WTC11 (cell line): ENCODE measurements at regions not wholly inside any gene's neighbourhood (a gene's known extent, or its start where the extent isn't known, plus 50 kb on each side); places are given as distances from the start of the nearest gene placed in this dataset.

ENCODE experiments used
- ATAC-seq: fragments of 200-7000 bp; cut with Tn5 transposase; 2 replicates; pipeline ENCODE4 v1.10.0; 2021; ENCODE audit warnings: mild to moderate bottlenecking, moderate library complexity
- CTCF ChIA-PET: fragments of 300-600 bp; sonication (Branson Sonifier 250); formaldehyde crosslinking; loops from one replicate; lab custom pipeline; 2021; ENCODE audit warnings: antibody characterized with exemption; lab: Charles Lee
- POLR2A ChIA-PET: fragments of 350-600 bp; sonication (Branson Sonifier 250); formaldehyde crosslinking; loops from one replicate; lab custom pipeline; 2021; ENCODE audit warnings: antibody characterized with exemption; lab: Charles Lee
- DNase-seq: peaks from one replicate; pipeline ENCODE4 v3.0.0; 2021; ENCODE audit warnings: low spot score
- H3K27ac Mint-ChIP-seq: 2 replicates; pipeline ENCODE4 v1.8.0; 2021; ENCODE audit warnings: mixed read lengths
- H3K27me3 Mint-ChIP-seq: 2 replicates; pipeline ENCODE4 v1.8.0; 2021; ENCODE audit warnings: low read depth, mild to moderate bottlenecking, moderate library complexity, mixed read lengths
- H3K36me3 Mint-ChIP-seq: 2 replicates; pipeline ENCODE4 v1.8.0; 2021; ENCODE audit warnings: mixed read lengths
- H3K4me1 Mint-ChIP-seq: 2 replicates; pipeline ENCODE4 v1.8.0; 2022; ENCODE audit warnings: mixed read lengths
- H3K4me3 Mint-ChIP-seq: 2 replicates; pipeline ENCODE4 v1.8.0; 2021; ENCODE audit warnings: mild to moderate bottlenecking, moderate library complexity, mixed read lengths
- H3K9me3 Mint-ChIP-seq: 2 replicates; pipeline ENCODE4 v1.8.0; 2021; ENCODE audit warnings: mixed read lengths
- AR ChIP-seq: fragments of 250-450 bp; sonication (Bioruptor Pico); IDR thresholded peaks from 2 replicates; pipeline ENCODE4 v1.9.0; 2021; ENCODE audit warnings: mild to moderate bottlenecking
- ATF1 ChIP-seq: sonication (generic); formaldehyde crosslinking; IDR thresholded peaks from 2 replicates; pipeline ENCODE4 v1.8.1; 2023; ENCODE audit warnings: mild to moderate bottlenecking, moderate library complexity, missing genetic modification reagents
- CBFB ChIP-seq: sonication (generic); formaldehyde crosslinking; IDR thresholded peaks from 2 replicates; pipeline ENCODE4 v1.8.1; 2022; ENCODE audit warnings: mild to moderate bottlenecking, low read depth, missing genetic modification reagents
- CTCF ChIP-seq: fragments of 200-600 bp; IDR thresholded peaks from 2 replicates; pipeline ENCODE4 v1.8.0; 2022; ENCODE audit warnings: antibody characterized with exemption
- E2F4 ChIP-seq: sonication (generic); formaldehyde crosslinking; IDR thresholded peaks from 2 replicates; pipeline ENCODE4 v1.8.1; 2022; ENCODE audit warnings: low read depth, mild to moderate bottlenecking, moderate library complexity, missing genetic modification reagents, borderline replicate concordance
- GTF2I ChIP-seq: fragments of 250-450 bp; sonication (Bioruptor Pico); conservative IDR thresholded peaks from 2 replicates; pipeline ENCODE4 v1.4.0; 2021; ENCODE audit warnings: mild to moderate bottlenecking
- JUN ChIP-seq: sonication (generic); formaldehyde crosslinking; IDR thresholded peaks from 2 replicates; pipeline ENCODE4 v1.8.0; 2023; ENCODE audit warnings: mild to moderate bottlenecking, missing genetic modification reagents
- NR2C2 ChIP-seq: sonication (generic); formaldehyde crosslinking; IDR thresholded peaks from 2 replicates; pipeline ENCODE4 v1.8.0; 2022; ENCODE audit warnings: mild to moderate bottlenecking, missing genetic modification reagents
- TP53 ChIP-seq: sonication (generic); formaldehyde crosslinking; IDR thresholded peaks from 2 replicates; pipeline ENCODE4 v1.8.1; 2023; ENCODE audit warnings: mild to moderate bottlenecking, missing genetic modification reagents
- USF2 ChIP-seq: sonication (generic); formaldehyde crosslinking; IDR thresholded peaks from 2 replicates; pipeline ENCODE4 v1.8.1; 2023; ENCODE audit warnings: mild to moderate bottlenecking, missing genetic modification reagents, moderate library complexity
- ZBTB43 ChIP-seq: sonication (generic); formaldehyde crosslinking; IDR thresholded peaks from 2 replicates; pipeline ENCODE4 v1.8.1; 2023; ENCODE audit warnings: mild to moderate bottlenecking, missing genetic modification reagents
- ZNF219 ChIP-seq: sonication (generic); formaldehyde crosslinking; IDR thresholded peaks from 2 replicates; pipeline ENCODE4 v1.8.0; 2023; ENCODE audit warnings: missing genetic modification reagents, mild to moderate bottlenecking, borderline replicate concordance
- ZNF263 ChIP-seq: sonication (generic); formaldehyde crosslinking; IDR thresholded peaks from 2 replicates; pipeline ENCODE4 v1.8.1; 2022; ENCODE audit warnings: low read depth, mild to moderate bottlenecking, moderate library complexity, missing genetic modification reagents
- ZNF281 ChIP-seq: sonication (generic); formaldehyde crosslinking; IDR thresholded peaks from 2 replicates; pipeline ENCODE4 v1.8.0; 2023; ENCODE audit warnings: mild to moderate bottlenecking, missing genetic modification reagents
- ZNF512 ChIP-seq: sonication (generic); formaldehyde crosslinking; IDR thresholded peaks from 2 replicates; pipeline ENCODE4 v1.8.1; 2022; ENCODE audit warnings: missing genetic modification reagents, borderline replicate concordance
- ZNF671 ChIP-seq: fragments of 250-450 bp; sonication (Bioruptor Pico); IDR thresholded peaks from 2 replicates; pipeline ENCODE4 v1.8.0; 2021; ENCODE audit warnings: mild to moderate bottlenecking

GRCh38 chr17:34850023-34850422 lies 111.2 kb downstream of the CCT6B start (continued):
- TF ChIP-seq ZNF512 (CRISPR knock-in tag) (no peak), CBFB (no peak), ZNF671 (CRISPR knock-in tag) (no peak), NR2C2 (no peak), E2F4 (no peak), ZNF263 (no peak)

- ATAC-seq (no peak), DNase-seq (no peak)
- no peak overlapping the region for H3K27ac Mint-ChIP-seq
- ChIA-PET POLR2A (no interaction called here), CTCF (no interaction called here)
- no peaks in the 10 kb centered on the region; the same call in 1 of the 2 replicates for H3K27me3 Mint-ChIP-seq
- TF ChIP-seq AR (CRISPR knock-in tag) (no peak), ZNF219 (CRISPR knock-in tag) (no peak), TP53 (CRISPR knock-in tag) (no peak), ZBTB43 (CRISPR knock-in tag) (no peak), CTCF (no peak), JUN (no peak), GTF2I (CRISPR knock-in tag) (no peak), ATF1 (CRISPR knock-in tag) (no peak), ZNF281 (CRISPR knock-in tag) (no peak), USF2 (CRISPR knock-in tag) (no peak), ZNF512 (CRISPR knock-in tag) (no peak)
- no peaks in the 10 kb centered on the region for H3K36me3 Mint-ChIP-seq
- peaks cover 21% of the 10 kb centered on the region for H3K4me1 Mint-ChIP-seq
- no peak overlapping the region for H3K4me3 Mint-ChIP-seq
- H3K9me3 Mint-ChIP-seq: no peaks in the 10 kb centered on the region
Measured at GRCh38 chr17:34847938-34848337, 113.3 kb downstream of the CCT6B start.
